Vagina (tissue), 2 donors: ENCODE measurements at regions not wholly inside any gene's neighbourhood (a gene's known extent, or its start where the extent isn't known, plus 50 kb on each side); places are given as distances from the start of the nearest gene placed in this dataset.

ENCODE experiments used
- CTCF ChIP-seq, 3 experiments: fragments of 450-650 bp in 2 of 3; fragments of 200-600 bp in 1 of 3; sonication (generic) in 1 of 3; IDR thresholded peaks; one replicate each; pipeline ENCODE4 v1.5.1; 2017 to 2019; ENCODE audit warnings: antibody characterized with exemption in 3 of 3, mild to moderate bottlenecking in 2 of 3, moderate library complexity in 2 of 3
- POLR2A ChIP-seq, 2 donors: fragments of 450-650 bp; IDR thresholded peaks; one replicate each; pipeline ENCODE4 v1.6.1; 2017; ENCODE audit warnings: antibody characterized with exemption in 2 of 2, mild to moderate bottlenecking in 2 of 2, moderate library complexity in 2 of 2

- TF ChIP-seq CTCF (IDR thresholded peaks at IDR 0.05) (no peak), POLR2A (IDR thresholded peaks at IDR 0.05) (no peak)
Observed at GRCh38 chr13:85709721-85710120, 89.5 kb downstream of the SLITRK6 start.
